DND-41 (cell line): ENCODE measurements at regions not wholly inside any gene's neighbourhood (a gene's known extent, or its start where the extent isn't known, plus 50 kb on each side); places are given as distances from the start of the nearest gene placed in this dataset.
A peak's percentile ranks its signal among the peaks of the same experiment; 100 is the strongest.

Experiments used
- ATAC-seq: fragments of 200-7000 bp; cut with Tn5 transposase; 3 replicates; pipeline ENCODE4 v1.9.1; 2021; ENCODE audit warnings: low read depth; ENCODE audit not compliant: insufficient read depth
- DNase-seq: peaks from one replicate; pipeline ENCODE4 v3.0.0-alpha.2; 2020
- H2AFZ ChIP-seq: 2 replicates; pipeline ENCODE4 v1.6.0; 2012; ENCODE audit warnings: low read depth, low read length
- H3K27ac ChIP-seq: 2 replicates; pipeline ENCODE4 v1.5.1; 2012; ENCODE audit warnings: low read length, inconsistent platforms
- H3K27me3 ChIP-seq: fragments of 200-600 bp; sonication (generic); 2 replicates; pipeline ENCODE4 v1.6.0; 2012; ENCODE audit warnings: low read length, mild to moderate bottlenecking, inconsistent platforms; ENCODE audit not compliant: insufficient read depth, poor library complexity
- H3K36me3 ChIP-seq: 2 replicates; pipeline ENCODE4 v1.5.1; 2012; ENCODE audit warnings: low read length, inconsistent platforms; ENCODE audit not compliant: insufficient read depth
- H3K4me1 ChIP-seq: 2 replicates; pipeline ENCODE4 v1.5.1; 2012; ENCODE audit warnings: mild to moderate bottlenecking, low read length; ENCODE audit not compliant: insufficient read depth
- H3K4me2 ChIP-seq: 2 replicates; pipeline ENCODE4 v1.6.0; 2012; ENCODE audit warnings: mild to moderate bottlenecking, moderate library complexity, low read length, inconsistent platforms; ENCODE audit not compliant: insufficient read depth
- H3K4me3 ChIP-seq, 2 experiments: fragments of 200-600 bp in 1 of 2; shearing (Covaris generic) in 1 of 2; 2 replicates each; pipeline ENCODE4 v1.5.1; 2012 to 2016; ENCODE audit warnings: inconsistent platforms in 2 of 2, low read length in 2 of 2, mild to moderate bottlenecking in 2 of 2, low read depth in 1 of 2, moderate library complexity in 1 of 2
- H3K79me2 ChIP-seq: 2 replicates; pipeline ENCODE4 v1.6.0; 2012; ENCODE audit warnings: low read length, inconsistent platforms; ENCODE audit not compliant: insufficient read depth
- H3K9ac ChIP-seq: 2 replicates; pipeline ENCODE4 v1.6.0; 2012; ENCODE audit warnings: low read depth, mild to moderate bottlenecking, inconsistent platforms, low read length, moderate library complexity
- H3K9me3 ChIP-seq: 2 replicates; pipeline ENCODE4 v1.5.1; 2012; ENCODE audit warnings: low read length, moderate library complexity, mild to moderate bottlenecking, inconsistent platforms; ENCODE audit not compliant: insufficient read depth, severe bottlenecking
- H4K20me1 ChIP-seq: 2 replicates; pipeline ENCODE4 v1.6.0; 2012; ENCODE audit warnings: low read length; ENCODE audit not compliant: insufficient read depth
- EZH2 ChIP-seq: IDR thresholded peaks from 3 replicates; pipeline ENCODE4 v1.6.1; 2012; ENCODE audit warnings: borderline replicate concordance, low read depth, mild to moderate bottlenecking, moderate library complexity, low read length, inconsistent platforms; ENCODE audit not compliant: severe bottlenecking
- TF ChIP-seq, protein P1 (sequence below): IDR thresholded peaks from 2 replicates; pipeline ENCODE4 v1.5.1; 2012; ENCODE audit warnings: borderline replicate concordance, low read length, moderate library complexity, mild to moderate bottlenecking; ENCODE audit not compliant: poor library complexity, severe bottlenecking; ENCODE audit errors: extremely low read depth

DNA sequence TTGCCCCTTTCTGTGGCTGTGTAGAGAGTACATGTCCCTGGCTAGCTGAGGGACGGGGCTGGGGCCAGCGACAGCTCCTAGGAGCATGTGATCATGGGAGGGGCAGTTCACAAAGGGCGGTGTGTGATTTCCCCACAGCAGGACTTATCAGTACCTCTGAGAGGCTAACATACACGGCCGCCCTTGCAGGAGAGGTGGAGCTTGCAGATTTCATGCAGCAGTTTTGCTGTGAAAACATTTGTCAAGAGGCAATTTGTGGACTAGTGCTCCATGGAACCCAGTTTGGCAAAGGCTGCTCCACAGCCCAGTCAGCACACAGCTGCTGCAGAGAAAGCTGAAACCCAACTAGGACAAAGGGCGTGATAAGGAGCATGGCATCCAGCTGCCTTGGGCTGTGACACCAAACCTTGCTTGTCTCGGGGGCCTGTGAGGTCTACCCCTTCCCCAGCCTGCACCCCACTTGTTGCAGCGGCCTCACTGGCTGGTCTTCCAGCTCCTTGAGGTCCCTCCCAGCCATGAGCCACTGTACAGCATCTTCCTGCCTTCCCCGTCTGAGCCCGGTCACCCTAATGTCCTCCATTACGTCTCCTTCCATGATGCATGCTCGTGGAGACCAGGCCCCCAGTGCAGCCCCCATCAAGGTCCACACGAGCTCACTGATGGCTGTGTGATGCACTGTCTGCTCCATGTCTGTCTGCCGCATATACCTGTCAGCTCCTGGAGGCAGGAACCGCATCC, 121.4 kb upstream of the HDAC4 start:
- Histone ChIP-seq H3K27me3 (no peaks in the 10 kb centered on the region), H3K4me2 (no peak overlapping the region)
- DNase-seq = no peak

DNA sequence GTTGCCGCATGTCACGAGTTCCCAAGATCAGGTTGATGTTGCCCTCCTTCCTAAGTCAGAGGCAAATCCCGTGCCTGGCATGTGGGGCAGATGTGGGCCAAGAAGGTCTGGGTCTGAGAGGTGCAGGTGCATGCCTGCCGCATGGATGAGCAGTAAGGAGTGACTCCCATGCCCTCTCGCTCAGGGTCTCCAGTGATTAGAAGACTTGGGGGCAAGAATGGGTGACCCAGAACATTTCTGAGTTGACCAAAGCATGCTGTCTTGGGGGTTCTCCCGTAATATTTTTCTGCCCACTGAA, 120.6 kb upstream of the HDAC4 start:
- no peaks in the 10 kb centered on the region for H3K79me2 ChIP-seq
- H3K27ac ChIP-seq = no peak overlapping the region; the same call in 1 of the 2 replicates
- H3K27me3 ChIP-seq = no peaks in the 10 kb centered on the region
- H3K4me3 ChIP-seq = no peak overlapping the region
- DNase-seq = no peak
- no peaks in the 10 kb centered on the region for H3K9me3 ChIP-seq
- H3K4me2 ChIP-seq = no peak overlapping the region
- peaks cover 35% of the 10 kb centered on the region for H3K4me1 ChIP-seq
- ATAC-seq = no peak
- TF ChIP-seq, protein P1, sequence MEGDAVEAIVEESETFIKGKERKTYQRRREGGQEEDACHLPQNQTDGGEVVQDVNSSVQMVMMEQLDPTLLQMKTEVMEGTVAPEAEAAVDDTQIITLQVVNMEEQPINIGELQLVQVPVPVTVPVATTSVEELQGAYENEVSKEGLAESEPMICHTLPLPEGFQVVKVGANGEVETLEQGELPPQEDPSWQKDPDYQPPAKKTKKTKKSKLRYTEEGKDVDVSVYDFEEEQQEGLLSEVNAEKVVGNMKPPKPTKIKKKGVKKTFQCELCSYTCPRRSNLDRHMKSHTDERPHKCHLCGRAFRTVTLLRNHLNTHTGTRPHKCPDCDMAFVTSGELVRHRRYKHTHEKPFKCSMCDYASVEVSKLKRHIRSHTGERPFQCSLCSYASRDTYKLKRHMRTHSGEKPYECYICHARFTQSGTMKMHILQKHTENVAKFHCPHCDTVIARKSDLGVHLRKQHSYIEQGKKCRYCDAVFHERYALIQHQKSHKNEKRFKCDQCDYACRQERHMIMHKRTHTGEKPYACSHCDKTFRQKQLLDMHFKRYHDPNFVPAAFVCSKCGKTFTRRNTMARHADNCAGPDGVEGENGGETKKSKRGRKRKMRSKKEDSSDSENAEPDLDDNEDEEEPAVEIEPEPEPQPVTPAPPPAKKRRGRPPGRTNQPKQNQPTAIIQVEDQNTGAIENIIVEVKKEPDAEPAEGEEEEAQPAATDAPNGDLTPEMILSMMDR = no peak
- TF ChIP-seq EZH2 = no peak
- H2AFZ ChIP-seq = no peak overlapping the region
- H3K9ac ChIP-seq = no peak overlapping the region
- no peaks in the 10 kb centered on the region for H4K20me1 ChIP-seq
- no peaks in the 10 kb centered on the region for H3K36me3 ChIP-seq

More for the DNA sequence above, 121.4 kb upstream of the HDAC4 start:
- no peaks in the 10 kb centered on the region for H3K79me2 ChIP-seq
- H3K27ac ChIP-seq = no peak overlapping the region; the same call in 1 of the 2 replicates
- no peaks in the 10 kb centered on the region for H3K36me3 ChIP-seq
- H3K4me3 ChIP-seq = no peak overlapping the region
- ATAC-seq = no peak
- no peak overlapping the region for H2AFZ ChIP-seq
- TF ChIP-seq EZH2 = no peak
- TF ChIP-seq, protein P1 = no peak
- H3K4me1 ChIP-seq = peaks cover 35% of the 10 kb centered on the region
- no peaks in the 10 kb centered on the region for H4K20me1 ChIP-seq
- H3K9me3 ChIP-seq = no peaks in the 10 kb centered on the region
- no peak overlapping the region for H3K9ac ChIP-seq

DNA sequence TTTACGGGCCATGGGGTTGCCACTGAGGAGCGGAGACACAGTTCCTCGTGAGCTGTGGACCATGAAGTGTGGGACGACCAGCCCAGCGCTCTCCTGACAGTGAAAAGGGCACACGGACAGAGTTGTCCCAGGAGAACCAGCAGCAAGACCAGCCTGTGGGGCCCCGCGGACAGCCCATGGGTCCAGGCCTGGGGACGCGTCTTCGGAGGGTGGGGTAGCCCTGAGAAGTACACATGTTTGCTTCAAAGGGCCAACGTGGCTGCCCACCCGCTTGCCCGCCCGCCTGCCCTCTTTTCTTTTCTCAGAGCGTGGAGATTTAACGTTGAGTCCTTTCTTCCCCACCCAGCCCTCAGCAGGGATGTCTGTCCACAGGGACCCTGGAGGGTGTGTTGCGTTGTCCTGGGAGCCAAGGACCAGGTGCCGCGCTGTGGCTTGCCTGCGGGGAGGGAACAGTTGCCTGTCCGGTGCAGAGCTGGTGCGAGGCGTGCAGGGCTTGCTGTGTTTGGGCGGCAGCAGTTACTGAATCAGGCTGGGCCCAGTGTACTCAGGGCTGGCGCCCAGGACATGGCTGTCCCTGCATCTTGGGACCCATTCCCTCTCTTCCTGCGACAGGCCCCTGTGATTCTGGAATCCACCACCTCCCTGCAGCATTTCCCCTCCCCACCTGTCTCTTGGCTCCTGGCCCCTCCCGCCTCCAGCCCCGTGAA, 120.1 kb upstream of the HDAC4 start:
- Histone ChIP-seq H3K27me3 (no peaks in the 10 kb centered on the region), H3K4me3 (no peak overlapping the region), H3K36me3 (no peaks in the 10 kb centered on the region), H3K27ac (peak overlapping the region; percentile 79), H3K4me1 (peaks cover 35% of the 10 kb centered on the region), H2AFZ (no peak overlapping the region), H3K79me2 (no peaks in the 10 kb centered on the region), H3K9me3 (no peaks in the 10 kb centered on the region), H3K9ac (no peak overlapping the region), H4K20me1 (no peaks in the 10 kb centered on the region), H3K4me2 (no peak overlapping the region)
- no peak for DNase-seq
- TF ChIP-seq EZH2 = no peak
- TF ChIP-seq, protein P1 = no peak
- no peak for ATAC-seq
